Hematopoietic multipotent progenitor cell treated with erythropoietin and hydrocortisone succinate and interleukin-3 and kit ligand, for 15 days (in vitro differentiated cells): ENCODE measurements at regions not wholly inside any gene's neighbourhood (a gene's known extent, or its start where the extent isn't known, plus 50 kb on each side); places are given as distances from the start of the nearest gene placed in this dataset.

Source experiments
- DNase-seq: peaks from one replicate; pipeline ENCODE4 v3.0.0-alpha.2; 2015; ENCODE audit warnings: low spot score

DNA sequence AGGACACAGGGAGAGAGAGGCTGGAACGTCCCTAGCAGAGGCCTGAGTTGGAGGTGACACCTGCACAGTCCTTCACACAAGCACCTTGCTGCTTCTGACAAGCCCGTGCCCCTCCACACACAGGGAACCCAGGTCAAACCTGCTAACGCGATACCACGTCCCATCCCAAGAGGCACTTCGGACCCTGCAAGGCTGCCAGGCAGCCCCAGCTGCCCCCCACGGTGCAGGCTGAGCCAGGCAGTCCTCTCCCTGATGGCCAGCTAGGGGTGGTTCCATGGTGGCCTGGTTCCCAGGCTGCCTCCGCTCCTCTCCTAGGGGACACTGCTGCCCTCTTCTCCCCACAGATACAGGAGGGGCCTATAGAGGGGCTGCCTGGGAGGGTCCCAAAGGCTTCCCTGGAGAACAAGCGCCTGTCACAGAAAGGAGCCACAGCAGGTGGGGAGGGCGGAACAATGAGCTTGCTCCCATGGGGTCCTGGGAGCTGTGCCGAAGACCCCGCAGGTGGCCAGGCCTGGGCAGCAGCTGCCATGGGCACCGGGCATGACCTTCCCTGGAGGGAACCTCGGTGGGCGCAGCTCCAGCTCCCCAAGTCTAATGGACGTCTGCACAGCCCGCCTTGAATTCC lies 434.2 kb upstream of the MYT1L start:
- no peak for DNase-seq

DNA sequence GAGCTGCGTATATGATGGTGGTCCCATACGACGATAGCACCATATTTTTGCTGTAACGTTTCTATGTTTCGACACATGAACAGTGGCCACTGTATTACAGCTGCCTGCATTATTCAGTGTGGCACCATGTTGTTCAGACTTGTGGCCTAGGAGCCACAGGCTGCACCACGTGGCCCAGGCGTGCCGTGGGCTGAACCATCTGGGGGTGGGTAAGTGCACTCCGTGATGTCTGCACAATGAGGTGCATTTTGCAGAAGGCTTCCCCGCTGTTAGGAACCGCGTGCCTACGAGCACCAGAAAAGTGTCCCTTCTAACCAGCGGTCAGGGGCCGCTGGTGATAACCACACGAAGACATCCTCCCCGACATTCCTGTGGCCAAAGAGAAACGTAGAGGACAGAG lies 433.7 kb upstream of the MYT1L start:
- DNase-seq: no peak

DNA sequence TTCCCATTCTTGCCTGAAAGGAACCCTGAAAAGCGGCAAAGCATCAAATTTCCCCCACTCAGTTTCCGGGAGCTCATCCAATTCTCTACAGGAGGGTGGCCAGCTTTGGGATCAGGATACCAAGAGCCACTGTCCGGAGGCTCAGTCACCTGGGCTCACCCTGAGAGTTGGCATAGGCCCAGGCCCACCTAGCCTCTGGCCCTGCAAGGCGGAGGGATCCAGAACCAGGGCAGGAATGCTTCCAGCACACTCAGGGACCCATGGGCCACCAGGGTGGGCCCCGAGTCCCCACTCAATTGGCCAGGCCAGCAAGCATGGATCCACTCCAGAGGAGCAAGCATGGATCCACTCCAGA lies 432.9 kb upstream of the MYT1L start:
- DNase-seq: no peak

DNA sequence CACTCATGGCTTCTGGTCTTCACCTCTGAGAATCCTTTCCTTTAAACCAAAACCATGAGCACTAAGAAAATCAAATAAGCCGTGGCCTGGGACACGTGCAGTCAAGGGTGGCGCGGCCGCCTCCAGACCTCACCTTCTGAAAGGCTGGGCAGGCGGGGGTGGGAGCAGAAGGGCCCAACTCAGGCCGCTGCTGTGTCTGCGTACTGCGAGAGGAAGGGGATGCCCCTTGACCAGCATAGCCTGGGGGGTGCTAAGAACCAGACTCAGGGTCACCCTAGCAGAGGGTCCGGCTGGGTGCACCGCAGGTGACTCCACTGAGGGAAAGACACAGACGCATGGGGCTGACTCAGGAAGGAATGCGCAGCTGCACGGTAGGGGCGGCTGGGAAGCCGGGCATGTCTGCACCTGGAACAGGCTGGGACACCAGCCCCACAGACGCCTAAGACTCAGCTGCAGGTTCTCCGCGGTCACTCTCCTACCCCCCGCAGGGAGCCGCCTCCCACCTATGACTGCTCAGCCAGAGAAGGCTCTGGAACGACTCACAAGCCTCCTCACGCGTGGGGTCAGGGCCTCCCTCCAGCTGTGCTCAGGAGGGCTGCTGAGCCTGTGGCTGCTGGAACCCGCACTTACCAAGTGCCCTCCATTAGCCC lies 432.4 kb upstream of the MYT1L start:
- no peak for DNase-seq

DNA sequence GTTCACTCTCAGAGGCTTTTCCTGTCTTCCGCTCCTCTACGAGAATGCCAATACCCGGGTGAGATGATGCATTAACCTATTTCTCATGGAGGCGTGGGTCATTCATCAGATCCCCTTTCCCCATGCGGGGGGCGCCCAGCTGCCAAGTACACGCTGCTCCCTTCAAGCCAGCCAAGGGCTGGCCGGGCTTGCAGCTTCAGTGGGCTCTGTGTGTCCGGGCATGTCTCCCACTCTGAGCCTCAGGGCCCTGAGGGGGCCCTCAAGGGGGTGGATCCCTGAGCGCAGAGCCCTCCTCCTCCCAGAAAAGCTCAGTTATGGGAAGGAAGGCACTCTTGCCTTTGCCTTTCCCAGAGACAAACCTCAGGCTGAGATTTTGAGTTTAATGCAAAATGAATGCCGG lies 431.8 kb upstream of the MYT1L start:
- no peak for DNase-seq

DNA sequence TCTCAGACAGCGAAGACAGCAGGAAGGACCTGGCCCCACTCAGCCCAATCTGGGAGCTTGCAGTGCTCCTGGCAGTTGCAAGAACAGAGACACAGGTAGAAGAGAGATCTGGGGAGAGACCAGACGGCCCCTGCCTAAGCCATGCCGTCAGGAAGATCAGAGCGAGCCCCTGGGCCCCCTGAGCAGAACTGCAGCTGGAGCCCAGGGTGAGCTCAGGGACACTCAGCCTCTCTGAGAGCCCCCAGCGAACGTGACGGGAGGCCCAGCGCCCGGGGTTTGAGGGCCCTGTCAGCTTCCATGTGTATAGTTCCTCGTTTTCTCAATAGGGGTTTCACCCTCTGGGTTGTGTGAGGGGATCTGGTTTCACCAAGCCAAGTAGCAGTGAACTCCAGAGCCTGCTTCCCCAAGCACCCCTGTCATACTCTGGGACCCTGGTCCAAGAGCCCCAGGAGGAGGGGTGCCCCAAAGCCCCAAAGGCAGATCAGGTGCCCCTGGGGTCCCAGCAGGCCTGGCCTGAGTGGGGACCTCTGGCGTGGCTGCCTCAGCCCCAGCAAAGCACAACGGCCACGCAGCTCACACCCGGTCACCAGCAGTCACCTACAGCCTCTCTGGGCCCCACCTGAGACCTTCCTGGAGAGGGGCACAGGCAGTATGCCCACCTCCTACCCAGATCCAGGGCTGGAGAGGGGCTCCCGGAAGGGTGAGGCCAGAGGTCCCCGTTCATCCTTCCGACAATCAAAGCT lies 431.3 kb upstream of the MYT1L start:
- no peak for DNase-seq

DNA sequence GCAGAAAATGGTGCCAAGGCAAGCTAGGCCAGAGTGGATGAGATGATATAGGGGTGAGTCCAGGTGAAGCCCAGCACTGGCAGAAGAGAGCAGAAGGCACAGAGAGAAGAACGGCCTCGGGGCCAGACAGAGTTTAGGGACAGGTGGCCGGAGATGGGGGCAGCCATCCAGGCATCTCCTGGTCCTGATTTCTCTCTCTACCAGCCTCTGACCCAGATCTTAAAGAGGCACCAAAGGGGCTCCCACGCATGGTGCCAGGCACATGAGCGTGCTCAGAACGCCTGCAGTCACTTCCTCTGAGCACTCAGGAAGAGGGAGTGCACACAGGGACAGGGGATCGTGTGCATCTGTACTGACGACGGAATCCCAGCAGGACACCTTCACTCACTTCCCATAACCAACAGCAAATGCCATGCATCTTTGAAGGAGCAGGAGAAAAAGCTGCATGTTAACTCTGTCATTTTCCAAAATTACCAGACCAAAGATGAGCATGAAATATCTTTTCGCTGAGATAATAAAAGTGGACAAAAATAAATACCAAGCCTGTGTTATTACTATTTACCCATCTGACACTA lies 427.8 kb upstream of the MYT1L start:
- DNase-seq: no peak

DNA sequence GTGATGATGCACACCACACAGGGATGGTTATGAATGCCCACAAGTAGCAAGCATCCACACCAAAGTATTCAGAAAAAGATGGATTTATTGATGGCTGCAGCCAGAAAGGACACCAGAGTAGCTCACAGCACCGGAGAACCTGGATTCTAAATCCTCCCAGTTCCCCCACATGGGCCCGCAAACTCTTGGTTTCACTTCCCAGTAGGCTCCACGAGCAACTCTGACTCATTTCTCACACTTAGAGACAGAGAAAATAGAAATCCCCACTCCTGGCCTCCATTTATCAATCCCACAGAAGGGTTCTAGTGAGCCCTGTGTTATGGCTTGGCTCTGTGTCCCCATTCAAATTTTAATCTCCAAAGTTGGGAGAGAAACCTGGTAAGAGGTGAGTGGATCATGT lies 426.7 kb upstream of the MYT1L start:
- DNase-seq: no peak

DNA sequence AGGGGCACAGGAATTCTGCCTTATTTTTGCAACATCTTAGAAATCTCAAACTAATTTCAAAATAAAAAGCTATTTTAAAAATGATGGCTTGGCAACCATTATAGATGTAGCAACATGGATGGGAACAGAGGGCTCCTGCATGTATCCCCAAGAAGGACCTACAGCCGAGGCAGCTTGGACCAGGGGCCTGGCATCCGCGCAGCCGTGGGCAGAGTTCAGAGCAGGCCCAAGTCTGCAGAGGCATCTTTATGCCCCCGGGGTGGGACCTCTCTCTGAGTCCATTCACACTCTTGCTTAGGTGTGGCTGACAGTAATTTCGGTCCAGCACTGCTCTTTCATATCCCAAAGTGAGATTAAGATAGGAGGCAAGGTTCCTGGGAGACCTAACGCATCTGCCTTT lies 425.8 kb upstream of the MYT1L start:
- no peak for DNase-seq

DNA sequence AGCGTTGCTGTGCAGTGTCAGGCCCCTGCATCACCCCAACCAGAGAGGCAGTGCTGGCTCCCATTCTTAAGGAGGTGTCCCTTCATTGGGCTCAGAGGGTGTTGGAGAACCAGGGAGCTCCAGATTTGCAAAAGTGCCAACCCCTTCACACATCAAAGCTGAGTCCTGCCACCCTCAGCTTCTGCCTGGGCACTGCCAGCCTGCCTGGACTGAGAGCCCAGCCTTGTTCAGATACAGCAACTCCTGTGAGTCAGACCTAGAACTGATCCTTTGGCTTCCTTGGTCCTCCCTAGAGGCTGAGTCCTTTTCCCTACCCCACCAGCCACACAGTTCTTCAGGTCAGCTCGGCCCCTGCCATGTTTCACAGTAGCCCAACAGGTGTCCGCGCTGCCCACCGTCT lies 424.9 kb upstream of the MYT1L start:
- DNase-seq: no peak

DNA sequence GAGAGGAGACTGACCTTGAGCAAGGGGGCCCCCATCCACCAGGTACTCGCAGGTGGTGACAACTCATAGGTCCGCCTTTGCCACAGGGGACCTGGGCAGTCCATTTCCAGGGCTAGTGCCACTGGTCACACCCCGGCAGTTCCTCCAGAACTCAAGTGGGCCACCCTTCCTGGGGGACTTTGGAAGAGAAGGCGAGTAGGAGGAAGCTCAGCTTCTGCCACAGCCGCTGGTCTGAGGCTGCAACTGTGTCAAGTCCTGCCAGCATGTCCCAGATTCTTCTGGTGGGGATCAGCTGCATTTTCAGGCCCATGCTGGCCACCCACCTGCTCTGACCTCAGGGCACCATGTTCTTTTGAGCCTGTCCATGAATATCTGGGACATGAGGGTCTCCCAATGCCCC lies 423.9 kb upstream of the MYT1L start:
- no peak for DNase-seq

DNA sequence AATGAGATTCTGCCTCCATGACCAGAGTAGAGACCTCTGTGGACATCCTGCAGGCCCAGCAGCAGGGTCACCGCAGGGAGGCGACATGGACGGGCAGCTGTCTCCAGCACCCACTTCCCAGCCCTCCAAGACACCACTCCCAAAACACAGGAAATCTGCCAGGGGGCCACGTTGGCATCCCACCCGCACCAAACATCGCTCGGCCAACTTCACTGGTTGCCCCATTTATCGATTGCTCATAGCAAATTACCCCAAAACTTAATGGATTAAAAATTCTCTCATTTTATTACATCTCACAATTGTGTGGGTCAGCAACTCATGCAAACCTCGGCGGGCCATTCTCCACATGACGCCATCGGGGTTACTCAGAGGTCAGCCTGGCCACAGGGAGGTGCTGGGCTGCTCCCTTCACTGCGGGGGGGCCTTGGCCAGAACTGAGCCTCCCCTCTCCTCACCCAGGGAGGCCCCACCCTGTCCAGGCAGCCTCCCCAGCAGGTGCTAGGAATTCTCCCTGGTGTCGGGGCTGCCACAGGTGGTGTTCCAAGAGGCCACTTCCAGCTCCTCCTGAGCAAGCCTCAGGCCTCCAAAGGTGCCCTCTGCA lies 420.7 kb upstream of the MYT1L start:
- DNase-seq: no peak

DNA sequence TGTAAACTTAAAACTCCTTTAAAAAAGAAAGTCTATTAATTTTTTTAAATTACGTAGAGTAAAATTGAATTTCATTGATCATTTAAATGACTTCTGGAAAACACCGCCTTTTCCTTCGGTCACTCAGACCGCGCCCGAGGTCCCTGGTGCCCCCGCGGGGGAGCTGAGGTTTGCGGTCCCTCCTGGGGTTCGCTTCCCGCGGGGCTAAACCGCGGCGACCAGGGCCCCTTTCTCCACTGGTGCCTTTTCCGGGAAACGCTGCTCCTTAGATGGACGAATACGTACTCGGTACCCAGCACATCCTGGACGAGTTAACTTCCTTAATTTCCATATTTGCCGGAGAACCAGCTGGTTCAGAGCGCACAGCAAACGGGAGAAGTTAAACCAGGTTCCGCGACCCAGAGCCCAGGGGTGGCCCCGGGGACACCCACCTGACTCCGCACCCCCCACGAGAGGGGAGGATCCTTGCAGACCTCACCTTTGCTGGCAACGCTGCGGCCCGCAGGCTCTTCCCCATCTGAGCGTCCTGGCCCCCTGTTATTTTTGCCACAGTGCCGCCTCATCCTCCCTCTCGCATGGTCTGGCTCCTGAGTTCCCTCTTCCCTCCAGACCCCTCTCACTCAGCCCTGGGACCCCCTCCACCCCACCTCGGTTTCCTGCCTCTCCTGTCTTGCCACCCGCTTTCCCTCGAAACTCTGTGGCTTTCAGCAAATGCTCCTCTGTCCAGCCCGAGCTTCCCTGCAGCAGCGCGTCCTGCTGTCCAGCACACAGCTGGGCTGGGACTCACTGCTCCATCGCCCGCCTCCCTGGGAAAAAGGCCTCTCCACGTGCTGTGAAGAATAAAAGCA lies 420.0 kb upstream of the MYT1L start:
- no peak for DNase-seq

DNA sequence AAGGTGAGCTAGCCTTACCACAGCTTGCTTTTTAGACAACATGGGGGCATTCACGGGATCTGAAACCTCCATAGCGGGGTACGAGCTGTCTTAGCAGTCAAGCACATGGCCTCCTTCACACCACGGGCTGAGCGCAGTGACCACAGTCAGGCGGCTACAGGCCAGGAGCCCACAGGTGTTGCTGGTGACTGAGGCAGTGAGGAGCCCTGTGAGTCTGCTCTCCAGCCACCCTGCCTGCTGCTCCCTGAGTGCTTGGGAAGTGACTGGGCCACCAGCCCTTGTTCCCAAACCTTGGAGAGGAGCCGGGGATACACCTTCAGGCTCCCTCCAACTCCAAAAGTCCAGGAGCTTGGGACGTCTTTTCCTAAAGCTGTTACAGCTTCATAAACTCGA lies 418.1 kb upstream of the MYT1L start:
- DNase-seq: no peak

DNA sequence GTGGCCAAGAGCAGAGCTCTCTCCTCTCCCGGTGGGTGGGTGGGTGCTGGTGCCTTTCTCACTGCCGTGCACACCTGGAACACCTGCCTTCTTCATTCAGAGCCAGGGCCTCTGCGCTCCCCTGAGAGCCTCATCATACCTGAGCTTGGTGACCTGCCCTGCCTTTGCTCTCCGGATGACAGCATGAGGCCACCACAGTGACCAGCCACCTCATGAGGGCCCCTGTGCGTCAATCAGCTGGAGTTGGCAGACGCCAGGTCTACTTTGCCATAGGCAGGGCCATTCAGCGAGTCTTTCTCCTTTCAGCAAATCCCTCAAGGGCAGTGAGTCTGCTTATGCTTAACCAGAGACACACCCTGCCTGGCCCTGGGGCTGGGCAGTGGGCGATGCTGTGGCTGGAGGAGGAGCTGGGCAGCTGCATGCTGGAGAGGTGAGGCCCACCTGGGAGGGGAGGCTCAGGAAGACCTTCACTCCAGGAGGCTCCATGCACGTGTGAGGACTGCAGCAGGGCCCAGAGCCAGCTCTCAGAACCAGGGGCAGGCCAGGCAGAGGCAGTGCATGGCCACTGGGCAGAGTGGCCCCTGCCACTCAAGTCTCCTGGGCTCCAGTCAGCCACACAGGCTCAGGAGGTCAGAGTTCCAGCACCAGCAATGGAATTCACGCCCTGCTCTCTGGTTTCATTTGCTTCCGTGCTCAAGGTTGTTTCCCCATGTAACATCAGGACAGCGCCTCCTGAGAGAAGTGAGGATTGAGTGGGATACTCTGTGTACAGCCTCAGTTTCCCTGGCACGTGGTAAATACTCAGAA lies 417.5 kb upstream of the MYT1L start:
- no peak for DNase-seq

DNA sequence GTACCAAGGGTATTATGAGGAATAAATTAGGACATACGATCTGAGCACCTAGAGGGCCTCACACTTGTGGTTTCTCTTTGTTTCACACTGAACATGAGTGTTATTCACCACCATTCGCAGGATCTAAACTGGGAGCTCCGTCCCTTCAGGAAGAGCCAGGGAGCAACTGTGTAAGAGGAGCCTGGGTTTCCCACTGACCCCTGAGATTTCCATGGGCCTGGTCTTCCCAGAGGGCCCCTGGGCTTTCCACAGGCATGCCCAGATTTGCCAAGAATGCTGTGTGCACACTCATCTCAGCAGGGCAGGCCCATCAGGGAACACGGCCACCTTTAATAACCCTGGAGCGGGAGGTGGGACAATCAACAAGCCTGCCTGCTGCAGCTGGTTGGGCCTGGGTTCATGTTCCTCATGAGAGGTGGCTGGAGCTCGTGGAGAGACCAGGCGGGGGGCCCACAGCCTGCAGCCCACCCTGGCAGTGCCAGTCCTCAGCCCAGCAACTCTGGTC lies 416.8 kb upstream of the MYT1L start:
- DNase-seq: no peak

DNA sequence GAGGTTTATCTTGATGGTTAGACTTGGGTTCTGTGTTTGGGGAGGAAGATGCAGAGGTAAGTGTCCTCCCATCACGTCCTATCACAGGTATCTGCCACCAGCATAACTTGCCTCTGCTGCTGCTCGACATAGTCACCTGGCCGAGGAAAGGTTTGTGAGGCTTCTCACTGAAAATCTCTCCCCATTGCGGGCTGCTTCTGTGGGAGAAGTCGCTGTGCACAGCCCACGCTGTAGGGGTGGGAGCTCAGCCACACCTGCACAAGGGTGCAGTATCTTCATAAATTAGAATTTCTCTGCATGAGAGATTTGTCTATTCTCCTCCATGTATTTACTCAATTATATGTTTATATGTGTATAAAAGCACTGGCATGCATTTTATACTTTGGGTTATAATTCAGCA lies 415.7 kb upstream of the MYT1L start:
- no peak for DNase-seq

DNA sequence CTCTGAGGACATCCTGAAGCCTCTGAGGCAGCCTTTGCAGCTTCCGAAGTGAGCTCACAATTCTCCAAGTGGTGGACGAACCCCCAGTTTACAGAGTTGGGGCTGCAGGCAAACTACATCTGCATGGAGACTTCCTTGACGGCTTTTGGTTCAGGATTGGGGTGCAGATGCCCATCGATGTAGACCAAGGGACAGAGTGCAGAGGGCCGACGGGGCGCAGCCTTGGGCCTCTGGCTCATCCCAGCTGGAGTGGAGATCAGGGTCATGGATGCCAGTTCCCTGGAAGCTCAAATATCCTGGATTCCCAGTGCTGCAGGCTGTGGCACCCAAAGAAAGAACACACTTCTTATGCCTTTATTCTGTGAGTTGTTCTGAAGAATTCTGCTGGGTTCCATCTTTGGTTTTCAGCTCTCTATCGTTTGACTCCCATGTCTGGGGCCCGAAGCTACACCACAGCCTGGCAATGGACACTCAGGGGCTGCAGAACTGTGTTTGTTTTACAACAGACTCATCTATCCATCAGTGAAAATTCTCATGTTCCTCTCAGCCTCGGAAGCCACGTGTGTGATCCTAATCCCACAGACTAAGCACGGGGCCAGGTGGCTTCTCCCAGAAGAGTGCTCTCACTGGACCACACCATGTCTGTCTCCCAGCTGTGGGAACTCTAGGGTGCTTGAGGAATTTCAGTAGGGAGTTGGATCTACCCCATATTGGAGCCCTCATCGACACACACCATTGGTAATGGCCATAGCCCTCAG lies 414.1 kb upstream of the MYT1L start:
- DNase-seq: no peak

DNA sequence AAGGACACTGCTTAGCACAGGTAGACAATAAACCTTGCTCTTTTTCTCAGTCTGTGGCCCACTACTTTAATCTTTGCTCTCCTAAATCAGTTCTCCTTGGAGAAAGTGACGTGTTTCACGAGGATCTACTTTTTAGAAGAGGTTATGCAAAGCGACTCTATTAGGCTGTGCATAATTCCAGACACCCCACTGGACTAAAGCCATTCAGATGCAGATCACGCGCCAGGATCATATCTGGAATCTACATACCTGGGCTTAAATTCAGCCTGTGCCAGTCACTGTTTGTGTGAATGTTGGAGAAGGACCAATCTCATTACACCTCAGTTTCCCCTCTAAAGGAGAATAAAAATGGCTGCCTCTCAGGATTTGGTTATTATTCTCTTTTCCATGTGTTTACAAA lies 413.0 kb upstream of the MYT1L start:
- DNase-seq: no peak

DNA sequence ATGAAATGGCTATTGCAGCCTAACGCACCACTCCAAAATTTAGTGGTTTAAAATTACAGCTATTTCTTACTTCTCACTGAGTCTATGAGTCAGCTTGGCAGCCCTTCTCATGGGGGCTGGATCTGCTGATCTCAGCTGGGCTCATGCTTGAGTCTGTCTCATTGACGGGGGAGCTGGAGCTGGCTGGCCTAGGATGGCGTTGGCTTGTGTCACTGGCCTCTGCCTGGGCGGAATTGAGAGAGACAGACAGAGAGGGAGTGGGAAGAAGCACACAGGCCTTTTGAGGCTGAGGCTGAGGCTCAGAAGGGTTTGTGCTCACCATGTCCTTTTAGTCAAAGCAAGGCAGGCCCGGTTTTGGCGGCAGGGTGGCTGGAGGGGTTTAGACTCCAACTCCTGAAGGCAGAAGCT lies 412.1 kb upstream of the MYT1L start:
- no peak for DNase-seq
